H9 (cell line): ENCODE measurements at regions not wholly inside any gene's neighbourhood (a gene's known extent, or its start where the extent isn't known, plus 50 kb on each side); places are given as distances from the start of the nearest gene placed in this dataset.

Experiments used
- DNase-seq: peaks from one replicate; pipeline ENCODE4 v3.0.0-alpha.2; 2017
- H2AFZ ChIP-seq: one replicate; pipeline ENCODE4 v1.6.1; 2013; ENCODE audit warnings: mild to moderate bottlenecking, low read length, control low read depth, moderate library complexity
- H2AK5ac ChIP-seq: 2 replicates; pipeline ENCODE4 v1.6.1; 2013; ENCODE audit warnings: low read length, control low read depth, mixed read lengths; ENCODE audit not compliant: insufficient read length
- H2BK120ac ChIP-seq: one replicate; pipeline ENCODE4 v1.6.1; 2013; ENCODE audit warnings: low read depth, mild to moderate bottlenecking, low read length, control low read depth, inconsistent platforms; ENCODE audit not compliant: poor library complexity, severe bottlenecking
- H2BK12ac ChIP-seq: 2 replicates; pipeline ENCODE4 v1.6.1; 2013; ENCODE audit warnings: low read length, control low read depth, mixed read lengths, low read depth; ENCODE audit not compliant: insufficient read length
- H2BK15ac ChIP-seq: 2 replicates; pipeline ENCODE4 v1.6.1; 2013; ENCODE audit warnings: low read depth, low read length, control low read depth
- H2BK20ac ChIP-seq: one replicate; pipeline ENCODE4 v1.6.1; 2013; ENCODE audit warnings: low read depth, mild to moderate bottlenecking, low read length, control low read depth, inconsistent platforms; ENCODE audit not compliant: poor library complexity, severe bottlenecking
- H2BK5ac ChIP-seq: 2 replicates; pipeline ENCODE4 v1.6.1; 2013; ENCODE audit warnings: low read length, control low read depth, mixed read lengths; ENCODE audit not compliant: insufficient read length
- H3K14ac ChIP-seq: 2 replicates; pipeline ENCODE4 v1.6.1; 2013; ENCODE audit warnings: low read length, control low read depth; ENCODE audit not compliant: insufficient read depth
- H3K18ac ChIP-seq: 2 replicates; pipeline ENCODE4 v1.6.1; 2013; ENCODE audit warnings: low read depth, mild to moderate bottlenecking, mixed read lengths, low read length, control low read depth; ENCODE audit not compliant: insufficient read length
- H3K23ac ChIP-seq: 2 replicates; pipeline ENCODE4 v1.6.1; 2013; ENCODE audit warnings: low read length, control low read depth, mixed read lengths, low read depth; ENCODE audit not compliant: insufficient read length
- H3K23me2 ChIP-seq: 2 replicates; pipeline ENCODE4 v1.6.1; 2013; ENCODE audit warnings: low read depth, mild to moderate bottlenecking, mixed read lengths, low read length, control low read depth; ENCODE audit not compliant: insufficient read length, poor library complexity, severe bottlenecking
- H3K27ac ChIP-seq: 2 replicates; pipeline ENCODE4 v1.5.1; 2013; ENCODE audit warnings: low read length, control low read depth, mixed read lengths, low read depth; ENCODE audit not compliant: insufficient read length
- H3K27me3 ChIP-seq: 2 replicates; pipeline ENCODE4 v1.6.1; 2013; ENCODE audit warnings: low read length, control low read depth, inconsistent platforms; ENCODE audit not compliant: insufficient read depth
- H3K4ac ChIP-seq: 2 replicates; pipeline ENCODE4 v1.6.1; 2013; ENCODE audit warnings: low read depth, mild to moderate bottlenecking, control low read depth, inconsistent platforms, low read length, moderate library complexity
- H3K4me1 ChIP-seq: 2 replicates; pipeline ENCODE4 v1.6.1; 2013; ENCODE audit warnings: low read length, control low read depth, inconsistent platforms; ENCODE audit not compliant: insufficient read depth
- H3K4me2 ChIP-seq: 2 replicates; pipeline ENCODE4 v1.6.1; 2013; ENCODE audit warnings: low read length, control low read depth, mixed read lengths; ENCODE audit not compliant: insufficient read length, insufficient read depth
- H3K56ac ChIP-seq: 2 replicates; pipeline ENCODE4 v1.6.1; 2013; ENCODE audit warnings: low read depth, mild to moderate bottlenecking, mixed read lengths, low read length, control low read depth; ENCODE audit not compliant: insufficient read length
- H3K79me1 ChIP-seq: 2 replicates; pipeline ENCODE4 v1.6.1; 2013; ENCODE audit warnings: low read depth, mild to moderate bottlenecking, moderate library complexity, low read length, control low read depth, inconsistent platforms; ENCODE audit not compliant: insufficient read depth, poor library complexity, severe bottlenecking
- H3K79me2 ChIP-seq: 2 replicates; pipeline ENCODE4 v1.6.1; 2013; ENCODE audit warnings: low read length, control low read depth, inconsistent platforms; ENCODE audit not compliant: insufficient read depth
- H3K9ac ChIP-seq: 2 replicates; pipeline ENCODE4 v1.6.1; 2013; ENCODE audit warnings: low read length, control low read depth, mixed read lengths; ENCODE audit not compliant: insufficient read length; ENCODE audit errors: extremely low read depth
- H3K9me3 ChIP-seq: one replicate; pipeline ENCODE4 v1.6.1; 2013; ENCODE audit warnings: low read depth, low read length, inconsistent platforms; ENCODE audit not compliant: control insufficient read depth
- H3T11ph ChIP-seq: one replicate; pipeline ENCODE4 v1.6.1; 2013; ENCODE audit warnings: mild to moderate bottlenecking, low read length, control low read depth, inconsistent platforms
- H4K20me1 ChIP-seq: one replicate; pipeline ENCODE4 v1.6.1; 2013; ENCODE audit not compliant: control insufficient read depth, insufficient read length, insufficient read depth
- H4K5ac ChIP-seq: 2 replicates; pipeline ENCODE4 v1.6.1; 2013; ENCODE audit warnings: low read depth, mild to moderate bottlenecking, mixed read lengths, low read length, control low read depth; ENCODE audit not compliant: insufficient read length
- H4K8ac ChIP-seq: replicated peaks from 2 replicates; pipeline ENCODE4 v1.6.1; 2013; ENCODE audit warnings: low read length, control low read depth, mixed read lengths, low read depth; ENCODE audit not compliant: insufficient read length
- H4K91ac ChIP-seq: 2 replicates; pipeline ENCODE4 v1.6.1; 2013; ENCODE audit warnings: low read depth, mild to moderate bottlenecking, moderate library complexity, mixed read lengths, low read length, control low read depth; ENCODE audit not compliant: insufficient read length
- H3K27ac Mint-ChIP-seq, 3 experiments: 2 replicates in 2 of 3; 3 replicates in 1 of 3; pipeline ENCODE4 v1.8.0; 2020 to 2021; ENCODE audit warnings: mixed read lengths in 3 of 3, mild to moderate bottlenecking in 1 of 3, moderate library complexity in 1 of 3
- H3K27me3 Mint-ChIP-seq: 2 replicates; pipeline ENCODE4 v1.8.0; 2021; ENCODE audit warnings: low read depth, mild to moderate bottlenecking, moderate library complexity, mixed read lengths
- H3K36me3 Mint-ChIP-seq, 3 experiments: 2 replicates in 2 of 3; 3 replicates in 1 of 3; pipeline ENCODE4 v1.8.0; 2020 to 2021; ENCODE audit warnings: low read depth in 3 of 3, mixed read lengths in 3 of 3; ENCODE audit not compliant: insufficient read depth in 1 of 3
- H3K4me1 Mint-ChIP-seq, 2 experiments: 2 replicates each; pipeline ENCODE4 v1.8.0; 2020; ENCODE audit warnings: mixed read lengths in 2 of 2
- H3K4me3 Mint-ChIP-seq, 2 experiments: 2 replicates in 1 of 2; 3 replicates in 1 of 2; pipeline ENCODE4 v1.8.0; 2020 to 2021; ENCODE audit warnings: mild to moderate bottlenecking in 2 of 2, mixed read lengths in 2 of 2, moderate library complexity in 1 of 2
- H3K9me3 Mint-ChIP-seq, 2 experiments: 2 replicates in 1 of 2; 3 replicates in 1 of 2; pipeline ENCODE4 v1.8.0; 2020; ENCODE audit warnings: mild to moderate bottlenecking in 2 of 2, mixed read lengths in 2 of 2, moderate library complexity in 1 of 2
- WGBS: extraction: QIAGEN DNeasy Blood & Tissue Kit; methylation state at CpG from one replicate; pipeline ENCODE4 v1.1.7; 2013; ENCODE audit warnings: missing lambda C conversion rate, low lambda C conversion rate, mixed read lengths; ENCODE audit not compliant: insufficient read length; ENCODE audit errors: extremely low coverage; 5-methylcytosine and 5-hydroxymethylcytosine counted together
- TF ChIP-seq, protein P1 (sequence below): fragments of 200-600 bp; sonication (generic); conservative IDR thresholded peaks from 3 replicates; pipeline ENCODE4 v1.8.0; 2021; ENCODE audit warnings: antibody characterized with exemption, mild to moderate bottlenecking

DNA sequence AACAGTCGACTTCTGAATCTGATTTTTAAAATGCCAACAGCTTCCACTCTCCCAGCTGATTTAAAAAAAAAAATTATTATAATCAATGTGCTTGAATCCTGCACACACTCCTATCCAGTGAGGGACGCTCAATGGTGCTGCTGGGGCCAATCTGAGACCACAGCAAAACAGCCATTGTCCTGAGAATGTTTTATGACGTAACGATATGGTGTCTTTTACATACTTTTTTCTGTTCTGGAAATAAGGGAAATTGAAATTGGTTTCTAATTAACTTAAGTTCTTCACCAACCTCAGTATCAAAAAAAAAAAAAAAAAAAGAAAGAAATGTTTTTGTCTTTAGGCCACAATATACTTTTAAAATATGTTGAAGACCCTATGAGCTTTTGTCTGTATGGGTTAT lies 66.1 kb upstream of the SOX1 start:
- H3K79me1 ChIP-seq: no peaks in the 10 kb centered on the region
- H3K4me3 Mint-ChIP-seq: no peak overlapping the region
- no peak for DNase-seq
- peaks cover 100% of the 10 kb centered on the region for H3K27me3 Mint-ChIP-seq
- H3K27ac Mint-ChIP-seq: no peak overlapping the region
- WGBS: no CpG with 5 or more reads among the region's 4 CpGs
- no peaks in the 10 kb centered on the region for H3K4me1 Mint-ChIP-seq
- no peak overlapping the region for H3K14ac ChIP-seq
- H3K9ac ChIP-seq: no peak overlapping the region
- no peak overlapping the region for H2AFZ ChIP-seq
- no peak overlapping the region for H3K4ac ChIP-seq
- no peak overlapping the region for H3K27ac ChIP-seq
- no peaks in the 10 kb centered on the region for H3K79me2 ChIP-seq
- H3K18ac ChIP-seq: no peak overlapping the region
- H3K4me2 ChIP-seq: no peak overlapping the region
- no peak overlapping the region for H4K8ac ChIP-seq
- no peak overlapping the region for H2BK5ac ChIP-seq
- no peak overlapping the region for H2BK15ac ChIP-seq
- H3K36me3 Mint-ChIP-seq: peaks cover 1 to 5% (median 2%) of the 10 kb centered on the region in 3 experiments; a peak in 4 of 7 replicates
- H2BK12ac ChIP-seq: no peak overlapping the region
- H3K56ac ChIP-seq: no peak overlapping the region
- H4K20me1 ChIP-seq: no peaks in the 10 kb centered on the region
- H3T11ph ChIP-seq: no peak overlapping the region
- peaks cover 13% of the 10 kb centered on the region; the same call in 1 of the 2 replicates for H3K27me3 ChIP-seq
- H4K5ac ChIP-seq: no peak overlapping the region
- H3K9me3 ChIP-seq: no peaks in the 10 kb centered on the region
- H2AK5ac ChIP-seq: no peak overlapping the region
- TF ChIP-seq, protein P1, sequence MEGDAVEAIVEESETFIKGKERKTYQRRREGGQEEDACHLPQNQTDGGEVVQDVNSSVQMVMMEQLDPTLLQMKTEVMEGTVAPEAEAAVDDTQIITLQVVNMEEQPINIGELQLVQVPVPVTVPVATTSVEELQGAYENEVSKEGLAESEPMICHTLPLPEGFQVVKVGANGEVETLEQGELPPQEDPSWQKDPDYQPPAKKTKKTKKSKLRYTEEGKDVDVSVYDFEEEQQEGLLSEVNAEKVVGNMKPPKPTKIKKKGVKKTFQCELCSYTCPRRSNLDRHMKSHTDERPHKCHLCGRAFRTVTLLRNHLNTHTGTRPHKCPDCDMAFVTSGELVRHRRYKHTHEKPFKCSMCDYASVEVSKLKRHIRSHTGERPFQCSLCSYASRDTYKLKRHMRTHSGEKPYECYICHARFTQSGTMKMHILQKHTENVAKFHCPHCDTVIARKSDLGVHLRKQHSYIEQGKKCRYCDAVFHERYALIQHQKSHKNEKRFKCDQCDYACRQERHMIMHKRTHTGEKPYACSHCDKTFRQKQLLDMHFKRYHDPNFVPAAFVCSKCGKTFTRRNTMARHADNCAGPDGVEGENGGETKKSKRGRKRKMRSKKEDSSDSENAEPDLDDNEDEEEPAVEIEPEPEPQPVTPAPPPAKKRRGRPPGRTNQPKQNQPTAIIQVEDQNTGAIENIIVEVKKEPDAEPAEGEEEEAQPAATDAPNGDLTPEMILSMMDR: no peak
- H3K23ac ChIP-seq: no peak overlapping the region
- no peak overlapping the region for H2BK20ac ChIP-seq
- no peaks in the 10 kb centered on the region for H3K23me2 ChIP-seq
- no peak overlapping the region for H2BK120ac ChIP-seq
- peaks cover 7 to 10% of the 10 kb centered on the region in 2 experiments; a peak in 4 of 5 replicates for H3K9me3 Mint-ChIP-seq
- H3K4me1 ChIP-seq: no peaks in the 10 kb centered on the region
- no peak overlapping the region for H4K91ac ChIP-seq
